Anterior cingulate cortex (tissue), 58 donors: ENCODE measurements at regions not wholly inside any gene's neighbourhood (a gene's known extent, or its start where the extent isn't known, plus 50 kb on each side); places are given as distances from the start of the nearest gene placed in this dataset.
"Not testable (repeated sequence)": the region's sequence is repeated elsewhere in the genome, so short reads cannot be mapped to it uniquely, and the experiment has no call there.

Experiments used
- DNase-seq, 58 donors: peaks; one replicate each; lab custom pipeline; 2025; lab: John Stamatoyannopoulos, UW

- DNase-seq: no peak
Measured at GRCh38 chr12:30378307-30378706, 317.4 kb downstream of the IPO8 start.

- no peak for DNase-seq
Measured at GRCh38 chr12:30364822-30365221, 330.8 kb downstream of the IPO8 start.

- no peak for DNase-seq
Measured at GRCh38 chr12:30361145-30361544, 334.5 kb downstream of the IPO8 start.

- DNase-seq: no peak
Measured at GRCh38 chr12:30358671-30359070, 337.0 kb downstream of the IPO8 start.

- no peak for DNase-seq
Measured at GRCh38 chr12:30357766-30358490, 337.7 kb downstream of the IPO8 start.

GRCh38 chr12:30345744-30346471, 349.8 kb downstream of the IPO8 start:
- no peak for DNase-seq

- no peak for DNase-seq
Measured at GRCh38 chr12:30330565-30330964, 365.1 kb downstream of the IPO8 start.

- DNase-seq: no peak
Measured at GRCh38 chr12:30329281-30329680, 366.4 kb downstream of the IPO8 start.

GRCh38 chr12:30323008-30323407, 372.7 kb downstream of the IPO8 start:
- DNase-seq: no peak

- no peak for DNase-seq
Measured at GRCh38 chr12:30320561-30320960, 375.1 kb downstream of the IPO8 start.

- no peak for DNase-seq
Measured at GRCh38 chr12:30314506-30315100, 381.1 kb downstream of the IPO8 start.

- no peak for DNase-seq
Measured at GRCh38 chr12:30308010-30308717, 387.5 kb downstream of the IPO8 start.

- DNase-seq: no peak
Measured at GRCh38 chr12:30304528-30304927, 391.1 kb downstream of the IPO8 start.

GRCh38 chr12:30301291-30301690, 394.4 kb downstream of the IPO8 start:
- DNase-seq: peak in 1 of 58 donors; percentile 8

- DNase-seq: no peak
Measured at GRCh38 chr12:30296486-30296885, 399.2 kb downstream of the IPO8 start.

- no peak for DNase-seq
Measured at GRCh38 chr12:30286345-30286926, 409.2 kb downstream of the IPO8 start.

GRCh38 chr12:30278401-30278800, 417.3 kb downstream of the IPO8 start:
- DNase-seq: peak in 26 of 58 donors; percentile 1 to 43 (median 11)

GRCh38 chr12:30272515-30272914, 423.2 kb downstream of the IPO8 start:
- not testable (repeated sequence) for DNase-seq

- DNase-seq: no peak
Measured at GRCh38 chr12:30269496-30269895, 426.2 kb downstream of the IPO8 start.

GRCh38 chr12:30268041-30268440, 427.6 kb downstream of the IPO8 start:
- no peak for DNase-seq

GRCh38 chr12:30263434-30263833, 432.2 kb downstream of the IPO8 start:
- no peak for DNase-seq
